ENCODE measurements at regions not wholly inside any gene's neighbourhood (a gene's known extent, or its start where the extent isn't known, plus 50 kb on each side); places are given as distances from the start of the nearest gene placed in this dataset.
A peak's percentile ranks its signal among the peaks of the same experiment; 100 is the strongest.

GRCh38 chr11:32323814-32324130 lies 111.6 kb downstream of the WT1 start:
- no peak for DNase-seq

GRCh38 chr11:32325187-32325586 lies 110.2 kb downstream of the WT1 start:
- DNase-seq, result no peak

GRCh38 chr11:32325725-32326124 lies 109.6 kb downstream of the WT1 start:
- DNase-seq, result no peak

- peak; percentile 17 for DNase-seq
Measured at GRCh38 chr11:32326522-32326921, 108.8 kb downstream of the WT1 start.

- no peak for DNase-seq
Measured at GRCh38 chr11:32328392-32328791, 106.9 kb downstream of the WT1 start.

GRCh38 chr11:32331098-32331497 lies 104.2 kb downstream of the WT1 start:
- DNase-seq, result no peak

- DNase-seq, result no peak
Measured at GRCh38 chr11:32331792-32332191, 103.5 kb downstream of the WT1 start.

GRCh38 chr11:32332990-32333319 lies 102.4 kb downstream of the WT1 start:
- no peak for DNase-seq

- peak; percentile 23 for DNase-seq
Measured at GRCh38 chr11:32333320-32333991, 101.9 kb downstream of the WT1 start.

GRCh38 chr11:32334822-32335221 lies 100.5 kb downstream of the WT1 start:
- no peak for DNase-seq

Measured in MV-4-11 (cell line).